NK-92 treated with Interleukin-12 subunit alpha and Interleukin-12 subunit beta, amount 100 ng/mL, for 24 hours (cell line): ENCODE measurements at regions not wholly inside any gene's neighbourhood (a gene's known extent, or its start where the extent isn't known, plus 50 kb on each side); places are given as distances from the start of the nearest gene placed in this dataset.
"Not testable (repeated sequence)": the region's sequence is repeated elsewhere in the genome, so short reads cannot be mapped to it uniquely, and the experiment has no call there.

ENCODE experiments used
- DNase-seq: peaks from one replicate; lab custom pipeline; 2025; lab: John Stamatoyannopoulos, UW

DNA sequence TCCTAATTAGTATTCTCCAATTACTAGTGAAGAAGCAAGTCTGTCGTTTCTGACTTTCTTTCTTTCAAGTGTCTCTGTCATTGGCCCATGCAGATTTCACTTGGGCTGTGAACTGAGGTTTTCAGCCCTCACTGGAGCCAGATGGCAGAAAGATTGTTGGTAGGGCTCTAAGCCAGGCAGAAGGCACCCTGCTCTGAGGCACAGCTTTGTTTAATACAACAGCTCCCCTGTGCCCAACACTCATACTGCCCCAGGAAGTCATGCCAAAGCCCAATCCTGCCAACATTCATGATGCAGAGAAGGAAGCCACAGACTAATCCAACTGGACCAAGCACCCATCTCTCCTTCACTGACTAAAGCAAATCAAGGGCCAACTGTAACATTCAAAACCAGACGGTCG lies 117.1 kb upstream of the FRG1 start:
- no peak for DNase-seq

DNA sequence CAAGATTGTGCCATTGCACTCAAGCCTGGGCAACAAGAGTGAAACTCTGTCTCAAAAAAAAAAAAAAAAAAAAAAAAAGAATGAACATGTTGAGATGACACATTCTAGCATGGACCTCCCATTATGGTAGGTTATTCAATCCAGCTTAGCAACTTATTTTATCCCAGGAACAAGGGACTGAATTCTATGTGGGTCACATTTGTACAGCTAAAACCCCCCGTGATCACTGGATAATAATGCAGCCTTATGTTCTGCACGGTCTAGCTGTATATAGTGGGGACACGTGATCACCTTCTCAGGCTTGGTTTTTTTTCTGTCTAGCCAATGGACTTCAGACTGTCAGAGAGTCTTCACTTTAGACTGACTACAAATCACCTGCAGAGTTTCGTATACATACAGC lies 115.2 kb upstream of the FRG1 start:
- DNase-seq, result no peak

DNA sequence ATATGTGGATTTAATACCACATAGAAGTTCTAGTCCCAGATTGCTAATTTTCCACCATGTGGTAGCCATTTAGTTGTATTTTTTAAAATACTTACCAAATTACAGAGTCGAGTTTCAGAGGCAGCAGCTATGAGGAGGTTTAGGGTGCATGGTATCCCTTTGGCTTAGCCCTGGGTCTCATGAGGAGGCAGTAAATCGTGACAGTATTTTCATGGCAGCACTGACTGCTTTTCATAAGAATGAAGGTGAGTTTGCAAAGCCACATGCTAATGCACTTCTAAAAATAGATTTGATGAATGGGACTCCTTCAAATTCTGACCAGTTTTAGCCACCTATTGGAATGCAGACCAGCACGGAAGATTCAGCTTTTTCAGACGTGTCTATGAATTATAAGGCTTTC lies 114.0 kb upstream of the FRG1 start:
- no peak for DNase-seq

DNA sequence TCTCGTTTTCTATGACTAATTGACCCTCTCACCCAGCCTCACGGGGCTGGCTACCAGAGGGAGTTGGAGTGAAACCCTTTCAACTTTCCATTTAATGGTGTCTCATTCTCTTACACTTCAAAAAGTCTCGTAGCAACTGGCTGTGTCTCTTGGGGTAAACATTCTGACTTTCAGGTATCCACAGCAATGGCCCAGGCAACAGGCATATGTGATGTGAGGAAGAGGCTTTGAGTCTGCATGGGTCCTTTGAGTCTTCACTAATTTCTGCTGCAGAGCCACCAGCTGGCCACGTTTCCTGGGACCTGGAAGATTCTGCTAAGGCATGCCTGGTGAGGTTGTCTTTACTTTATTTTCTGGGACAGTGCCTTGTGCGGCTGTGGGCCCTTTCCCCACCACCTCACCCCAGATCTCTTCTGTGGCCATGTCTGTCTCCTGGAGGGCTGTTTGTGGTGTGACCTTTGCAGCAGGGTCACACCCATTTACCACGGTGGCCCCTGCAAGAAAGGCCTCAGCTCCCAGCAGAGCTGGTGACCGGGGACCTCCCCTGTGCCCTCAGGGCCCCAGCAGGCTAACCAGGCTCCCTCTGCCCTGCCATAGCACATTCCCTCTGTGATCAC lies 112.5 kb upstream of the FRG1 start:
- no peak for DNase-seq

DNA sequence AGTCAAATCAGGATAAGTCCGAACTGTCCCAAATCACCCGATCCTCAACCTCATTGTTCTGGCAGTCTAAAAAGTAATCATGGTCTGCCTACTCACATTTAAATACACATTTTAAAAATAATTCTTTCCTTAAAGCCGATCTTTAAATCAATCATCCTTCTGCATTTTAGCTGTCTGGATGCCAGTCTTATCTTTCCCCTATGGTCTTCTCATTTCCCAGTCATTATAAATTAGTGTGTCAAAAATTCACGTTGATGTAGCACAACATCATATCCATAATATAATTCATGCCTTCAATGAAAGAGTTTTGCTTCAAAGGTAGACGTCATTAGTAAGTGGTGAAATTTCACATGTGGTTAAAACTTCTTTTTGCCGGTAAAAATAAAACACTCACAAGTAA lies 108.1 kb upstream of the FRG1 start:
- no peak for DNase-seq

DNA sequence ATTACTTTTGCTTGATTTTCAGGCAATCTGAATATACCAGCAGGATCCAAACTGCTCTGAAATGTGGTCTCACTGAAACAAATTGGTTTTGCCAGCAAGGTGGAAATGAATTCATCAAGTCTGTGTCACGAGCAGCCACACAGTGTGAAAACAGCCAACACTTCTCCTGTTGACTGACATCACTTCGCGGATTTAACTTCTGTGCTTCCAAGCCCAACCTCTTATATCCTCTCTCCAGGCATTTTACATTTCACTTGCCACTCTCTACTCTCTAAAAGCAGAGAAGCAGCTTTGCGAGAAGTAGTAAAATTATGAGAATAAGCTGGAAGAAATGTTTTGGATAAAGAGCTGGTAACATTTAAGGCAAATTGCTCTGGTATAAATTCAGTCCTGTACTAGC lies 106.1 kb upstream of the FRG1 start:
- no peak for DNase-seq

DNA sequence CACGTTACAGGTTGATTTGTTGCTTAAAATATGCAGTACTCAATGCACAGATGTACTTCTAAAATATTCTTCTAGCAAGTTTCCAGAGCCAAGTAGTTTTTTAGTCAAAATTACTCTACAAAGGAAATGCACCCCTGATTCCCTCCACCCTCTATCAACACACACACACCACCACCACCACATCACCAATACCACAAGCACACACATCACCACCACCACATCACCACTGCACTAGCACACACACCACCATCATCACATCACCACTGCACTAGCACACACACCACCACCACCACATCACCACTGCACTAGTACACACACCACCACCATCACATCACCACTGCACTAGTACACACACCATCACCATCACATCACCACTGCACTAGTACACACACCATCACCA lies 105.2 kb upstream of the FRG1 start:
- no peak for DNase-seq

DNA sequence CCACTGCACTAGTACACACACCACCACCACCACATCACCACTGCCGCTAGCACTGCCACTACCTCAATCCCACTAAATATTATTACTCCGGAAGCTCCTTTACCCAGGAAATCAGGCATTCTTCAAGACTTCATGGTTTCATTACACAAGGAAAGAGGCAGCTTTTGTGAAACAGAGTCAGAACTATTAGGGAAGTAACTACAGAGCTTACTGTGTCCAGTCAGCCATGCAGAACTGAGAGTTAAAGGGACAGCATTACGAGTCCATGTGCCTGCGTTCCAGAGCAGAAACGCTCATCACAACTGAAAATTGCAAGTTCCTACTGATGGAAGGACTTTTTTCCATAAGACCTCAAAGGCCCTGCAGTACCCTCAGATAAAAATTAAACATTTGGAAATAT lies 103.2 kb upstream of the FRG1 start:
- DNase-seq, result no peak

DNA sequence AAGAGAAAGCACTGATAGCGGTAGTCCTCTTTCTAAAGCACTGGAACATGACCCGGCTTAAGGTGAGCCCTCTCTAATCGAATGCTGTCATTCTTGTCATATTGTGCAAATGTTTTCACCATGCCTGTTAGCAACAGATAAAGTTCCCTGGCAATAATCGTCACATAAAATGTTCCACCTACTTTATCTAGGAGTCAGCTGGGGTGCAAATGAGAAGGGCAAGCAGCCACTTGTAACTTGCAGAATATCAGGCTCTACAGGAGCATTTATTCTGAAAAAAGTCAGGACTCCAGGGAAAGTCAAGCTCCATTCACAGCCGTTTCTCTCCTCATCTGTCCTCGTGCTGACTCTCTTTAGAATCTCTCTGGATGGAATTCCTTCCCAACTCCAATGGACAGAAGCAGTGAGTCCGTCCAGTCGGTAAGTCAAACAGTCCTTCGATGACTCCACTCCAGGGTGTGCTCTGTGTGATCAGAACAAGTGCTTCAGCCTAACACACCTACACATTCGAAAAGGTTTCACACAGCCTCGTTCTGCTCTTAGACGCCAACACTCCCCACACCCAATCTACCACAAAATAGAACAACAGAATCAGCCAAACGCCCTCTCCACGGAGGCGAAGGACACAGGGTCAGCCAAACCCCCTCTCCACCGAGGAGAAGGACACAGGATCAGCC lies 101.7 kb upstream of the FRG1 start:
- no peak for DNase-seq

DNA sequence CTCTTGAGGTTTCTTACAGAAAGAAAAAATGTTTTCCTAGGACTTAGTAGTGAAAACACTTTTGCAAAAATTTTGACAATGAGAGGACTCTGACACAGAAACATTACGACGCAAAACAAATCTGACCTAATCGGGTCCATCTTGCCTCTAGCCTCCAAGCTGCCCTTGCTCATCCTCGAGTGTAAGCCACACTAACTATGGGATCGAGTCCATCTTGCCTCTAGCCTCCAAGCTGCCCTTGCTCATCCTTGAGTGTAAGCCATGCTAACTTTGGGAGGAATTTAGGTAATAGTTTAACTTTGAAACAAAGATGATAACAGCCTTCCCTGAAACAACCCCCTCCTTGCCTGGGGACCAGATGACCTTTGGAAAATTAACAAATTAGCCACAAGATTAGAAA lies 100.3 kb upstream of the FRG1 start:
- no peak for DNase-seq

DNA sequence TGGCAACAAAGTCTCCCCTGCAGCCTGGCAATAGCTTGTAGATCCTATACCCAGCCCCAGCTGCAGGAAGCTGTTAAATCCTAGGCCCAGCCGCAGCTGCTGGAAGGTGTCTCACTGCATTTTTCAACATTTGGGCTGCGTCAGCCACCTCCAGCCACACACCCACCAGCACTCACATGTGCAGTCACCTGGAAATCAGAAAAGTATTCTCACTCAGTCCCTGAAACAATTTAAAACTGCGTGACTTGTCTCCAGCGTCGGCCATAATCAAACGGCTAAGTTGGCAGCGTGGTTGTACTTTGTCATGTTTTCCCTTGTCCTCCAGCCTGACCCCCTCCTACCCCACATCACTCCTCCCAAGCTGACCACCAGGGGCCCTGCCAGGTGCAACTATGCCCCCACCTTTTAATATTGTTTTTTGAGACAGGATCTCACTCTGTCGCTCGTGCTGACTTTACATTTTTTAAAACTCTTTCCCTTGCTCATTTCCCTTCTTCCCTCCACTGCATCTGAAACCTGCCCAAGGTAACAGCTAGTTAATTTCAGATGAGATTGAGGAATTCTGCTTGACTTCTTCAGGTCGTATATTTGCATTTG lies 97.2 kb upstream of the FRG1 start:
- DNase-seq, result no peak

DNA sequence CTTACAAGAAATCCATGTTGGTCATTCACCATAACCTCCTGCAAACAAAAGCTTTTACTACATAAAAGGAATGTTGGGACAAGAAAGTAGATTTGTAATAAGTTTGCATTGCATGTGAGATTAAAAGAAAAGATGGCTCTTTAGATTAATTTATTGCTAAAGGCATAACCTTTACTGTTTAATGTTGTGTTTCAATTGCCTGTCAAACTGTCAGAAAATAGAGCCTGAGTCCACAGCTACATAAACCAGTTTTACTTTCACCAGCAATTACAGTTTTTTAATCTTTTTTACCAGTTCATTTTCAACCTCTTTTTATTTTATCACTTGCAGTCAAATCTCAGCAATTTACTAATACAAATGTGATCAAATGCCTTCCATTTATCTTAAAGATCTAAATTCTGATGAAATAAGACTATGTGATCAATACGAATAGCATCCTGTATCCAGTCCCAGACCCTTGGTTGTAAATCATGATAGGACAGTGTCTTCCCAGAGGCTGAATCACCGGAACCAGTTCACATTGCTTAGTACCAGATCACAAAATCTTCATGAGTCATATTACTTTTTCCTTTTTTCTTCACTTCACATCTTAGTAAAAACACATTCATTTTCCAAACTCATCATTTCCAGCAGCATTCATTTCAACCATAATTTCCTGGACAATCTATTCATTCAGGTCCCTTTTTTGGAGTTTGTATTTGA lies 95.4 kb upstream of the FRG1 start:
- DNase-seq, result no peak

DNA sequence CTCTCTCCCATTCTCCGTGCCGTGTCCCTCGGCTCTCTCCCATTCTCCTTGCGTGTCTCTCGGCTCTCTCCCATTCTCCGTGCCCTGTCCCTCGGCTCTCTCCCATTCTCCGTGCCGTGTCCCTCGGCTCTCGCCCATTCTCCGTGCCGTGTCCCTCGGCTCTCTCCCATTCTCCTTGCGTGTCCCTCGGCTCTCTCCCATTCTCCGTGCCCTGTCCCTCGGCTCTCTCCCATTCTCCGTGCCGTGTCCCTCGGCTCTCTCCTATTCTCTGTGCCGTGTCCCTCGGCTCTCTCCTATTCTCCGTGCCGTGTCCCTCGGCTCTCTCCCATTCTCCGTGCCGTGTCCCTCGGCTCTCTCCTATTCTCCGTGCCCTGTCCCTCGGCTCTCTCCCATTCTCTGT lies 94.6 kb upstream of the FRG1 start:
- not testable (repeated sequence) for DNase-seq

DNA sequence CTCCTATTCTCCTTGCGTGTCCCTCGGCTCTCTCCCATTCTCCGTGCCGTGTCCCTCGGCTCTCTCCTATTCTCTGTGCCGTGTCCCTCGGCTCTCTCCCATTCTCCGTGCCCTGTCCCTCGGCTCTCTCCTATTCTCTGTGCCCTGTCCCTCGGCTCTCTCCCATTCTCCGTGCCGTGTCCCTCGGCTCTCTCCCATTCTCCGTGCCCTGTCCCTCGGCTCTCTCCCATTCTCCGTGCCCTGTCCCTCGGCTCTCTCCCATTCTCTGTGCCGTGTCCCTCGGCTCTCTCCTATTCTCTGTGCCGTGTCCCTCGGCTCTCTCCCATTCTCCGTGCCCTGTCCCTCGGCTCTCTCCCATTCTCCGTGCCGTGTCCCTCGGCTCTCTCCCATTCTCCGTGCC lies 94.1 kb upstream of the FRG1 start:
- DNase-seq, result not testable (repeated sequence)

DNA sequence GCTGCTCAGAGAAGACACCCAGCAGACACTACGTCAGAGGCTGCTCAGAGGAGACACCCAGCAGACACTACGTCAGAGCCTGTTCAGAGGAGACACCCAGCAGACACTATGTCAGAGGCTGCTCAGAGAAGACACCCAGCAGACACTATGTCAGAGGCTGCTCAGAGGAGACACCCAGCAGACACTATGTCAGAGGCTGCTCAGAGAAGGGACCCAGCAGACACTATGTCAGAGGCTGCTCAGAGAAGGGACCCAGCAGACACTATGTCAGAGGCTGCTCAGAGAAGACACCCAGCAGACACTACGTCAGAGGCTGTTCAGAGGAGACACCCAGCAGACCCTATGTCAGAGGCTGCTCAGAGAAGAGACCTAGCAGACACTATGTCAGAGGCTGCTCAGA lies 92.0 kb upstream of the FRG1 start:
- not testable (repeated sequence) for DNase-seq

DNA sequence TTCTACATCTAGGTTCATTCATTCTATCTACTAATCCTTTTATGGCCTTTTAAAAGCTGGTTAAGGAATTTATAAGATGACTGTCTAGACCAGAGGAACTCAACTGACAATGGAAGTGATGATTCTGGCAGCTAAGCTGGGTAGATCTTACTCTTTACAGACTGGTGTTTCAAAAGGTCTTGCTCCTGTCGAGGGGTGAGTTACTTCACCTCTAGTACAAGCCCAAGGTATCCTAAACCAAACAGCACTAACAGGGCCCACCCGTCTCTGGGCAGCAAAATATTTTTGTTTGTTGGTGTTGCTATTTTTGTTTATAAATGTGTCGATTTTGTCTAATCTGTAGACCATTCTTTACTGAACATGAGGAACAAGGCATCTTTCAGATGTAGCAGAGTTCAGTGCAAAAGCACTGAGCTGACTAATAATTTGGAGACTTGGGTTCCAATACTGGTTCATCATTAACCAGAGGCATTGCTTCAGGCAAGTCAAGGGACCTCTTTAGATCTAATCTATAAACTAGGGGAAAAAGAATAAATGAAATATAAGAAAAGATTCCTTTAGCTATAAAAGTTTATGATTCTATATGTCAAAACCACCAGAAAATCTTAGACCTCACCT lies 90.3 kb upstream of the FRG1 start:
- DNase-seq, result no peak

DNA sequence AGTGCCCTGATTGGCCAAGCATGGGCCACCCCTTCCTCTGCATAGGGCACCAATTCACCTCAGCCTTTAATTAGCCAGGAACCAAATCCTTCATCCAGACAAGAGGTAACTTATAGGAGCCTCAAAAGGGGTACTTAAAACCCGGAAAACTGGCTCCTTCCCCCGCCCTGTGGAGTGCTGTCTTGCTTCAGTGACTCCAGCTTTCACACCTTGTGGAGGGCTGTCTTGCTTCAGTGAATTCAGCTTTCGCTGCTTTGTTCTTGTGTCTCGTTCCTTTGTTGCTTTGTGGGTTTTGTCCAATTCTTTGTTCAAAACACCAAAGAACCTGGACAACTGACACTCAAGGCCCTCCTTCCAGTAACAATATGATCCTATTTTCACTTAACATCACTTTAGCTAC lies 82.2 kb upstream of the FRG1 start:
- no peak for DNase-seq

DNA sequence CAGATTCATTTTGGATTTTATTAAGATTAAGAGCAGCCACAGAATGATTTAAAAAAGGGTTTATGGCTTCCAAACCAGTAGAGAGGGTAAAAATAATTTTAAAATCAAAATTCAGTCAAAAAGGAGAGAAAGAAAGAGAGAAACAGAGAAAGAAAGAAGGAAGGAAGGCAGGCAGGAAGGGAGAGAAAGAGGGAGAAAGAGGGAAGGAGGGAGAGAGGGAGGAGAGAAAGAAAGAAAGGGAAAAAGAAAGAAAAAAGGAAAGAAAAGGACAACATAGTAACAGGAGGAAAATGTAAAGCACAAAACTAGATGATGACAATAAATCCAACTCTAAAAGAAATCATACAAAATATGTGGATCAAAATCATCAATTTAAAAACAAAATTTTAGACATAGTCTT lies 79.6 kb upstream of the FRG1 start:
- no peak for DNase-seq

DNA sequence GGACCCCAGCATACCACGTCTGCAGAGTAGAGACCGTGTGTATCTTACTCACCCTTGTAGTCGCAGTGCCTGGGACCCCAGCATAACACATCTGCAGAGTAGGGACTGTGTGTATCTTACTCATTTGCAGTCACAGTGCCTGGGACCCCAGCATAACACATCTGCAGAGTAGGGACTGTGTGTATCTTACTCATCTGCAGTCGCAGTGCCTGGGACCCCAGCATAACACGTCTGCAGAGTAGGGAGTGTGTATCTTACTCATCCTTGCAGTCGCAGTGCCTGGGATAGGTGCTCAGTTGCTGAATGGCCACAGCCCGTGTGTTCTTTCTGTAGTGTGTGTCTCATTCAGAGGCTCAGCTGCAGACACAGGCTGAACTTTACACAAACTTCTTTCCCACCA lies 71.4 kb upstream of the FRG1 start:
- DNase-seq, result no peak

DNA sequence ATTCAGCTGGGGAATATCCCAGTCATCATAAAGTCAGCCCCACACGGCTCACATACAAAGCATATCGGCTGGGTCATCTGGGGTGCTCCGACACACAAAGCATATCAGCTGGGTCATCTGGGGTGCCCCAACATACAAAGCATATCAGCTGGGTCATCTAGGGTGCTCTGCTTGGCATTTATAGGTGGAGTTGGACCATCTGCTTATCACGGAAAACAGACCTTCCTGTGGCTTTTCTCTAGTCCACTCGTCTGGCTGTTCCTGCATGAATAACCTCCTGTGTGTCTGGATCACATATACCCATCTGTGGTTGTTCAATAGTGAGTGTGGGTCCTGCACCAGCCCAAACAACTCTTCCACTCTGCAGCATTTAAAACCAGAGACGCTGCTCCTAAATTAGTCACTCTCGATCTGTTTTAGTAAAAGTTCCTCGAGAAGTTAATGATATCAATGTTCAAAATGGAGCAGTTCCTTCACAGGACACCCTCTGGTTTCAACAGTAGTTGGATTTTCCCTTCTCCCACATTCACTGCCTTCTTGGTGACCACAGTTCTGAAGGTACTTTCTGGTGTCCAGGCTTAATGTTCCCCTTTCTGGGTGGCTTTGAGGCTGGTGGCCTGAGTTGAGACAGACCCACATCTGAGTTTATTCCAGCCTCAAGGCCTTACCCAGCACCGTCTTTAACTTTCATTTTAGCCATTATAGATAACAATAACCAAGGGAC lies 70.0 kb upstream of the FRG1 start:
- DNase-seq, result no peak

DNA sequence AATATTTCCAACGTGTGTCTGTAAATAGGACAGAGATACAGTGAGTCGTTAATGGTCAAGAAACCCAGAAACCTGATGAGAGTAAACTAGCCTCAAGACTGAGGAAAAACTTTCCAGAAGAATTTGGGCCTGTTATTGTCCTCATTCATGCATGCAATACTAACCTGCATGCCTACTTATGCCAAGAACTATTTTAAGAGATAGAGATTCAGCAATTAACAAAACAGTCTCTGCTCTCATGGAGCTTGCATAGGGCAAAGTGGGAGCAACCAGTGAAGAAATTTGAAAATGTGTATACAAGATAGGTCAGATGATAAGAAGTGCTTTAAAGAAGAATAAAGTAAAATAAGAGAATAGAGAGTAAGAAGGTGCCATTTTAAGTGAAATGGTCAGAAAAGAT lies 66.1 kb upstream of the FRG1 start:
- no peak for DNase-seq

DNA sequence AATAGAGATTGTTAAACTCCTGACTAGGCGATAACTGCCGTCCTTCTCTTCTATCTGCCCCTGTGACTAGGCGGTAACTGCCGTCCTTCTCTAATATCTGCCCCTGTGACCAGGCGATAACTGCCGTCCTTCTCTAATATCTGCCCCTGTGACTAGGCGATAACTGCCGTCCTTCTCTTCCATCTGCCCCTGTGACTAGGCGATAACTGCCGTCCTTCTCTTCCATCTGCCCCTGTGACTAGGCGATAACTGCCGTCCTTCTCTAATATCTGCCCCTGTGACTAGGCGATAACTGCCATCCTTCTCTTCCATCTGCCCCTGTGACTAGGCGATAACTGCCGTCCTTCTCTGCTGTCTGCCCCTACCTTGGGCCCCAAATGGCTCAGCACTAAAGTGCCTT lies 59.5 kb upstream of the FRG1 start:
- DNase-seq, result not testable (repeated sequence)
